Activated CD8-positive, alpha-beta T cell treated with anti-CD3 and anti-CD28 coated beads for 36 hours (primary cell): ENCODE measurements at regions not wholly inside any gene's neighbourhood (a gene's known extent, or its start where the extent isn't known, plus 50 kb on each side); places are given as distances from the start of the nearest gene placed in this dataset.
"Not testable (repeated sequence)": the region's sequence is repeated elsewhere in the genome, so short reads cannot be mapped to it uniquely, and the experiment has no call there.

ENCODE experiments used
- ATAC-seq: fragments of 200-7000 bp; cut with Tn5 transposase; one replicate; pipeline ENCODE4 v1.10.0; 2021; ENCODE audit warnings: mild to moderate bottlenecking, moderate library complexity
- CTCF ChIA-PET: fragments of 350-600 bp; sonication (Branson Sonifier 250); formaldehyde crosslinking; loops from one replicate; lab custom pipeline; 2021; ENCODE audit warnings: antibody characterized with exemption; lab: Charles Lee
- POLR2A ChIA-PET: fragments of 350-600 bp; sonication (Branson Sonifier 250); formaldehyde crosslinking; loops from one replicate; lab custom pipeline; 2021; ENCODE audit warnings: antibody characterized with exemption; lab: Charles Lee
- DNase-seq: peaks from one replicate; pipeline ENCODE4 v3.0.0-alpha.2; 2020
- H3K27ac Mint-ChIP-seq: one replicate; pipeline ENCODE4 v1.8.0; 2021; ENCODE audit warnings: mild to moderate bottlenecking, mixed read lengths
- H3K27me3 Mint-ChIP-seq: one replicate; pipeline ENCODE4 v1.8.0; 2021; ENCODE audit warnings: mixed read lengths
- H3K36me3 Mint-ChIP-seq: one replicate; pipeline ENCODE4 v1.8.0; 2021; ENCODE audit warnings: low read depth, mixed read lengths
- H3K4me1 Mint-ChIP-seq: one replicate; pipeline ENCODE4 v1.8.0; 2021; ENCODE audit warnings: low read depth, mixed read lengths
- H3K4me3 Mint-ChIP-seq: one replicate; pipeline ENCODE4 v1.8.0; 2021; ENCODE audit warnings: mild to moderate bottlenecking, moderate library complexity, mixed read lengths
- H3K9me3 Mint-ChIP-seq: one replicate; pipeline ENCODE4 v1.8.0; 2021; ENCODE audit warnings: mixed read lengths
- CTCF ChIP-seq: fragments of 200-600 bp; IDR thresholded peaks from one replicate; pipeline ENCODE4 v1.8.0; 2022; ENCODE audit warnings: antibody characterized with exemption, mild to moderate bottlenecking
- intact Hi-C: fragments of 100-400 bp; cut with micrococcal nuclease; formaldehyde crosslinking; loops from one replicate; pipeline ENCODE4 v1.10.0; 2022

GRCh38 chr2:16348821-16349515 is 316.7 kb downstream of the CYRIA start:
- intact Hi-C loops = no loop called here
- Mint-ChIP-seq H3K27me3 (no peaks in the 10 kb centered on the region), H3K9me3 (peaks cover 16% of the 10 kb centered on the region), H3K4me3 (no peak overlapping the region), H3K4me1 (no peaks in the 10 kb centered on the region), H3K36me3 (no peaks in the 10 kb centered on the region), H3K27ac (no peak overlapping the region)
- ChIA-PET CTCF (no interaction called here), POLR2A (no interaction called here)
- DNase-seq (no peak), ATAC-seq (no peak)
- no peak for TF ChIP-seq CTCF

GRCh38 chr2:16346671-16347070 is 319.0 kb downstream of the CYRIA start:
- DNase-seq (no peak), ATAC-seq (no peak)
- H3K4me3 Mint-ChIP-seq = no peak overlapping the region
- H3K4me1 Mint-ChIP-seq = no peaks in the 10 kb centered on the region
- H3K36me3 Mint-ChIP-seq = no peaks in the 10 kb centered on the region
- H3K9me3 Mint-ChIP-seq = peaks cover 7% of the 10 kb centered on the region
- ChIA-PET POLR2A (no interaction called here), CTCF (no interaction called here)
- H3K27me3 Mint-ChIP-seq = no peaks in the 10 kb centered on the region
- TF ChIP-seq CTCF = no peak
- intact Hi-C loops = no loop called here
- no peak overlapping the region for H3K27ac Mint-ChIP-seq

GRCh38 chr2:16345231-16345630 is 320.4 kb downstream of the CYRIA start:
- ATAC-seq, H3K4me1 Mint-ChIP-seq, H3K36me3 Mint-ChIP-seq, H3K27ac Mint-ChIP-seq, H3K4me3 Mint-ChIP-seq, intact Hi-C loops, DNase-seq, CTCF ChIA-PET, POLR2A ChIA-PET, H3K27me3 Mint-ChIP-seq, H3K9me3 Mint-ChIP-seq: not testable (repeated sequence)

- ChIA-PET CTCF (no interaction called here), POLR2A (no interaction called here)
- Mint-ChIP-seq H3K4me1 (no peaks in the 10 kb centered on the region), H3K4me3 (no peak overlapping the region), H3K9me3 (peaks cover 17% of the 10 kb centered on the region), H3K27ac (no peak overlapping the region), H3K36me3 (no peaks in the 10 kb centered on the region), H3K27me3 (no peaks in the 10 kb centered on the region)
- intact Hi-C loops = no loop called here
- no peak for TF ChIP-seq CTCF
- DNase-seq (no peak), ATAC-seq (no peak)
Observed at GRCh38 chr2:16339206-16339605, 326.4 kb downstream of the CYRIA start.

GRCh38 chr2:16338026-16338425 is 327.6 kb downstream of the CYRIA start:
- H3K4me3 Mint-ChIP-seq = no peak overlapping the region
- intact Hi-C loops = no loop called here
- no peaks in the 10 kb centered on the region for H3K36me3 Mint-ChIP-seq
- ATAC-seq = no peak
- no peak overlapping the region for H3K27ac Mint-ChIP-seq
- ChIA-PET POLR2A (no interaction called here), CTCF (no interaction called here)
- no peak for DNase-seq
- H3K27me3 Mint-ChIP-seq = no peaks in the 10 kb centered on the region
- peaks cover 17% of the 10 kb centered on the region for H3K9me3 Mint-ChIP-seq
- no peak for TF ChIP-seq CTCF
- H3K4me1 Mint-ChIP-seq = no peaks in the 10 kb centered on the region
